ENCODE measurements at regions not wholly inside any gene's neighbourhood (a gene's known extent, or its start where the extent isn't known, plus 50 kb on each side); places are given as distances from the start of the nearest gene placed in this dataset.

- no peak for DNase-seq
- Histone ChIP-seq H3K27me3 (no peaks in the 10 kb centered on the region), H3K9me3 (no peaks in the 10 kb centered on the region; the same call in 1 of the 2 replicates), H3K36me3 (no peaks in the 10 kb centered on the region), H3K4me1 (no peaks in the 10 kb centered on the region), H3K4me3 (ENCODE audit: low read depth, low read length) (no peak overlapping the region)
- TF ChIP-seq CTCF (IDR thresholded peaks at IDR 0.05; ENCODE audit: low read depth, low read length): no peak
Measured at GRCh38 chr3:96169111-96169766, 645.2 kb upstream of the EPHA6 start.

- H3K36me3 ChIP-seq: no peaks in the 10 kb centered on the region
- no peak for DNase-seq
- H3K27me3 ChIP-seq: no peaks in the 10 kb centered on the region
- no peaks in the 10 kb centered on the region; the same call in 1 of the 2 replicates for H3K9me3 ChIP-seq
- no peak for TF ChIP-seq CTCF (IDR thresholded peaks at IDR 0.05; ENCODE audit: low read depth, low read length)
- H3K4me1 ChIP-seq: no peaks in the 10 kb centered on the region
- H3K4me3 ChIP-seq (ENCODE audit: low read depth, low read length): no peak overlapping the region
Measured at GRCh38 chr3:96172917-96173316, 641.5 kb upstream of the EPHA6 start.

GRCh38 chr3:96175500-96175899, 638.9 kb upstream of the EPHA6 start:
- Histone ChIP-seq H3K27me3 (no peaks in the 10 kb centered on the region), H3K9me3 (no peaks in the 10 kb centered on the region), H3K4me3 (ENCODE audit: low read depth, low read length) (no peak overlapping the region), H3K36me3 (no peaks in the 10 kb centered on the region), H3K4me1 (no peaks in the 10 kb centered on the region)
- TF ChIP-seq CTCF (IDR thresholded peaks at IDR 0.05; ENCODE audit: low read depth, low read length): no peak
- DNase-seq: no peak

GRCh38 chr3:96182756-96183155, 631.6 kb upstream of the EPHA6 start:
- Histone ChIP-seq H3K9me3 (no peaks in the 10 kb centered on the region), H3K27me3 (no peaks in the 10 kb centered on the region), H3K4me3 (ENCODE audit: low read depth, low read length) (no peak overlapping the region), H3K4me1 (no peaks in the 10 kb centered on the region), H3K36me3 (no peaks in the 10 kb centered on the region)
- TF ChIP-seq CTCF (IDR thresholded peaks at IDR 0.05; ENCODE audit: low read depth, low read length): no peak
- no peak for DNase-seq

GRCh38 chr3:96183871-96184270, 630.5 kb upstream of the EPHA6 start:
- Histone ChIP-seq H3K27me3 (no peaks in the 10 kb centered on the region), H3K4me3 (ENCODE audit: low read depth, low read length) (no peak overlapping the region), H3K36me3 (no peaks in the 10 kb centered on the region), H3K4me1 (no peaks in the 10 kb centered on the region), H3K9me3 (no peaks in the 10 kb centered on the region)
- no peak for TF ChIP-seq CTCF (IDR thresholded peaks at IDR 0.05; ENCODE audit: low read depth, low read length)
- DNase-seq: no peak

GRCh38 chr3:96190024-96190616, 624.3 kb upstream of the EPHA6 start:
- Histone ChIP-seq H3K9me3 (no peaks in the 10 kb centered on the region), H3K36me3 (no peaks in the 10 kb centered on the region), H3K27me3 (no peaks in the 10 kb centered on the region), H3K4me1 (no peaks in the 10 kb centered on the region), H3K4me3 (ENCODE audit: low read depth, low read length) (no peak overlapping the region)
- no peak for TF ChIP-seq CTCF (IDR thresholded peaks at IDR 0.05; ENCODE audit: low read depth, low read length)
- DNase-seq: no peak

Measured in BE2C (cell line).